IPS-18a (cell line): ENCODE measurements at regions not wholly inside any gene's neighbourhood (a gene's known extent, or its start where the extent isn't known, plus 50 kb on each side); places are given as distances from the start of the nearest gene placed in this dataset.

Source experiments
- H3K27ac ChIP-seq: one replicate; pipeline ENCODE4 v1.5.1; 2013; ENCODE audit warnings: low read length
- H3K27me3 ChIP-seq: one replicate; pipeline ENCODE4 v1.6.1; 2013; ENCODE audit warnings: mild to moderate bottlenecking, low read length; ENCODE audit not compliant: control insufficient read depth, insufficient read depth
- H3K36me3 ChIP-seq: one replicate; pipeline ENCODE4 v1.6.1; 2013; ENCODE audit warnings: low read depth, low read length; ENCODE audit not compliant: control insufficient read depth
- H3K4me1 ChIP-seq: one replicate; pipeline ENCODE4 v1.6.1; 2013; ENCODE audit warnings: low read depth, low read length; ENCODE audit not compliant: control insufficient read depth
- H3K4me3 ChIP-seq: one replicate; pipeline ENCODE4 v1.5.1; 2013; ENCODE audit warnings: low read length
- H3K9ac ChIP-seq: one replicate; pipeline ENCODE4 v1.6.1; 2013; ENCODE audit warnings: mild to moderate bottlenecking, low read length, moderate library complexity
- H3K9me3 ChIP-seq: one replicate; pipeline ENCODE4 v1.6.1; 2013; ENCODE audit warnings: low read depth, low read length; ENCODE audit not compliant: control insufficient read depth

GRCh38 chr2:188118431-188118830 lies 173.2 kb upstream of the GULP1 start:
- Histone ChIP-seq H3K4me3 (no peak overlapping the region), H3K27ac (no peak overlapping the region), H3K36me3 (no peaks in the 10 kb centered on the region), H3K27me3 (no peaks in the 10 kb centered on the region), H3K9ac (no peak overlapping the region), H3K9me3 (no peaks in the 10 kb centered on the region), H3K4me1 (no peaks in the 10 kb centered on the region)

DNA sequence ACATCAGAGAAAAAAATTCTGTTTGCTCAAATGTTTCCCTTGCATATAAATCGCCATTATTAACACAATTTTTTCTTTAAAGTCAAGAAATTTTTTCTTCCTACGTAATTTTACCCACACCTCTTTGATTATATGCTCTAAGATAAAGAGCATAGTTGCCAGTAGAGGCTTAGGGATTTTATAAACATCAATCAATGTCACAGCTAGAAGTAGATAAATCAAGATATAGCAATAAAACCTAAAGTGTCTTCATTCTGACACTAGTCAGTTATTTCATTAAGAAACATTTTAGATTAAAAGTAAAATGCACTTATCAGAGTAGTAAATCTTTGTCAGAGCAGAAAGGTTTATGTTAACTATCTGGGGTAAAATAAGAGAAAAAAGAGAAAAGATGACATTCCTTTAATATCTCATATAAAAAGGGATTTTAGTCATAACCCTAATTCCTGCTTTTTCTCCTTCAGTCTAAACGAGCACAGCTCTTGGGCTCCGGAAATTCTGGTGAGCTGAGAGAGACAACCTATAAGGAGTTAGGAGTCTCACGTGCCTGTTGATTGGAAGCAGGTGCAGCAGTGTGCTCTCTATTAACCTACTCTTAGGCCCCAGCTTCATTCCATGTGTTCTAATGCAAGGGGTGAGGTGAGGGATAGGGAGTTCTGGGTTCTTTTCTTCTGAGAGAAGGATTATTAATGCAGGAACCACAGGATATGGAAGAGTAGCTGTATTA lies 172.4 kb upstream of the GULP1 start:
- no peaks in the 10 kb centered on the region for H3K36me3 ChIP-seq
- H3K9me3 ChIP-seq, result no peaks in the 10 kb centered on the region
- no peak overlapping the region for H3K9ac ChIP-seq
- no peaks in the 10 kb centered on the region for H3K27me3 ChIP-seq
- H3K4me1 ChIP-seq, result no peaks in the 10 kb centered on the region
- no peak overlapping the region for H3K4me3 ChIP-seq
- no peak overlapping the region for H3K27ac ChIP-seq

GRCh38 chr2:188122985-188123384 lies 168.7 kb upstream of the GULP1 start:
- Histone ChIP-seq H3K9ac (no peak overlapping the region), H3K9me3 (no peaks in the 10 kb centered on the region), H3K27ac (no peak overlapping the region), H3K36me3 (no peaks in the 10 kb centered on the region), H3K4me1 (no peaks in the 10 kb centered on the region), H3K27me3 (no peaks in the 10 kb centered on the region), H3K4me3 (peak overlapping the region; percentile 13)

GRCh38 chr2:188129677-188130076 lies 162.0 kb upstream of the GULP1 start:
- no peak overlapping the region for H3K27ac ChIP-seq
- H3K27me3 ChIP-seq, result no peaks in the 10 kb centered on the region
- H3K36me3 ChIP-seq, result no peaks in the 10 kb centered on the region
- H3K9ac ChIP-seq, result no peak overlapping the region
- no peaks in the 10 kb centered on the region for H3K4me1 ChIP-seq
- H3K4me3 ChIP-seq, result no peak overlapping the region
- no peaks in the 10 kb centered on the region for H3K9me3 ChIP-seq

DNA sequence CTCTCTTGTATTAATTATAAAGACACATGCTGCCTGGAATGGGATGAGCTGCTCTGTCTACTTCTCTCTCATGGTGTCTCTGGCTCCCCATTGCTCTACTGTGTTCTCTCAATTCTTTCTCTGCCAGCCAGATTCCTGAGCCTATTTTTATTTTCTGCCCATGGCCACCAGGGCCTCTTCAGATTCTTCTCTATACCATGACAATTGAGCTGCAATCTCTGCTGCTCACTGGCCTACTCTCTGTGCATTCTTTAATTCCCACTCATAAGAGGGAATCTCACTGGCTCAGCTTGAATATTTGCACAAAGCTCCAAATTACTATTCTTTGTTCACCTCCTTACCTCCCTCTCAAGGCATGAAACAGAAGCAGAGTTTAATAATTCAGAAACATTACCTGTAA lies 161.4 kb upstream of the GULP1 start:
- Histone ChIP-seq H3K9me3 (no peaks in the 10 kb centered on the region), H3K27me3 (no peaks in the 10 kb centered on the region), H3K36me3 (no peaks in the 10 kb centered on the region), H3K4me3 (no peak overlapping the region), H3K27ac (no peak overlapping the region), H3K9ac (no peak overlapping the region), H3K4me1 (no peaks in the 10 kb centered on the region)

DNA sequence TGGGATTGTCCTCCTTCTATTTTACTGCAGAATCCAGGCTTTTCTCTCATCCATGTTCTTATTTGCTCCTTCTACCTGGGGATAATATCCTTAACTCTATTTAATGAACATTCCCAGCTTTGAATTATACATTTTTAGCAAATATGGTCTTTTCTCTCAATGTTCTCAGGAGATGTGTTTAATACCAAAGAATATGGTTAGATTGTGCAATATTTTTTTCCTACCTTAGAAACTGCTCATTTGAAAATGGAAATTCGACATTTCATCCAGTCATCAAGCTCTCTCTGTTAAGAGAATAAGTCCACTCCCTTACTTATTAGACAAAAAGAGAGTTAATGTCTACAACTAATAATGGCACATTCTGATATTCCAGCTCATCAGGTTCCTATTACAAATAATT lies 160.4 kb upstream of the GULP1 start:
- Histone ChIP-seq H3K27ac (no peak overlapping the region), H3K9ac (no peak overlapping the region), H3K27me3 (no peaks in the 10 kb centered on the region), H3K4me3 (no peak overlapping the region), H3K4me1 (no peaks in the 10 kb centered on the region), H3K36me3 (no peaks in the 10 kb centered on the region), H3K9me3 (no peaks in the 10 kb centered on the region)

DNA sequence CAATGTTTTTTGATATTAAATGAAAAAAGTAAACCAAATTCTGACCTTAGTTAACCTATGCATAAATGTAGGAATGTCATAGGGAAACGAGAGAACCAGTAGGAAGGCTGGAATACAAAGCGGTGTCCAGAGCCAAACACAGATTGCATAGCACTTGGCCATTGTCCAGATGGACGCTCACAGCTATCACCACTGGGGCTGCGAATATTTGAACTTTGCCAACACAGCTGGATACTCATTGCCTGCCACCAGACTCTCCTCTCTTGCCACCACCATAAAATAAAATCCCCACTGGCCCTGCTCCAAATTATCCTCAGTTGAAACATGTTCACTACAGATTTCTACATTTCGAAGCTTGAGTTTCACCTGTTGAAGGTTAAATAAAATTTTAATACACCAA lies 159.3 kb upstream of the GULP1 start:
- Histone ChIP-seq H3K4me1 (no peaks in the 10 kb centered on the region), H3K9ac (no peak overlapping the region), H3K27me3 (no peaks in the 10 kb centered on the region), H3K27ac (no peak overlapping the region), H3K36me3 (no peaks in the 10 kb centered on the region), H3K9me3 (no peaks in the 10 kb centered on the region), H3K4me3 (no peak overlapping the region)

DNA sequence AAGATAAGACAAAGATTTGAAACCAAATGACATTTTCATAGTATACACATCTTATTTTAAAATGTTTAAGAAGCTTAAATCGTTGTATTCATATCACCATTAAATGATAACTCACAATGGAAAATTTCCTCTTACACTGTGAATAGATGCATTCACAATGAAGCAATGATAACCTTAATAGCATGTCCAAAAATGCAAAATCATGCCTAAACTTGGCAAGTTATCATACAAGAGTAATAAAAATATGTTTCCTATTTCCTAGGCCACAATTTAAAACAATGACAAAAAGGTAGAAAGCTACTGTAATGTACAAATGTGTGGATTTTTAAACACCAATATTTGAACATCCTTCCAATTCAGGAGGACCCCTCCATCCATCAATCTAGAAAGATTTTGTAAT lies 157.4 kb upstream of the GULP1 start:
- Histone ChIP-seq H3K4me1 (no peaks in the 10 kb centered on the region), H3K4me3 (no peak overlapping the region), H3K36me3 (no peaks in the 10 kb centered on the region), H3K27ac (no peak overlapping the region), H3K9me3 (no peaks in the 10 kb centered on the region), H3K27me3 (no peaks in the 10 kb centered on the region), H3K9ac (no peak overlapping the region)

DNA sequence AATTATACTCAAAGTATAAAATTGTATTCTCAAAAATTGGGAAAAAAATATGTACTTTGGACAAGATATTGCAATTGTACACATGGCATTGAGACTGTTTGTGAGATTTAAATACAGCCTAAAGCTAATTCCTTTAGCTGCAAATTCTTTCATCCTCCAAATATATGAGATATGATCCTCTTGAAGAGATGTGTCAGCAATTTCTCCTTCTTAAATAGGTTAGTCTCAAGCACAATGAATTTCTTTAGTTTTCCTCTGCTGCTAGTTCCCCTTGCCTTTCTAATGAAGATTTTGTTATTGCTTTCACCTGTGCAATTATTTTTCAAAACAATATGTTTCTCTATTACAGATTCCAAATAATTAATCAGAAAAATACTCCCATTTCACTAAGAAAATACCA lies 153.4 kb upstream of the GULP1 start:
- H3K9me3 ChIP-seq, result no peaks in the 10 kb centered on the region
- no peaks in the 10 kb centered on the region for H3K27me3 ChIP-seq
- no peaks in the 10 kb centered on the region for H3K36me3 ChIP-seq
- H3K27ac ChIP-seq, result no peak overlapping the region
- no peaks in the 10 kb centered on the region for H3K4me1 ChIP-seq
- H3K9ac ChIP-seq, result no peak overlapping the region
- no peak overlapping the region for H3K4me3 ChIP-seq

DNA sequence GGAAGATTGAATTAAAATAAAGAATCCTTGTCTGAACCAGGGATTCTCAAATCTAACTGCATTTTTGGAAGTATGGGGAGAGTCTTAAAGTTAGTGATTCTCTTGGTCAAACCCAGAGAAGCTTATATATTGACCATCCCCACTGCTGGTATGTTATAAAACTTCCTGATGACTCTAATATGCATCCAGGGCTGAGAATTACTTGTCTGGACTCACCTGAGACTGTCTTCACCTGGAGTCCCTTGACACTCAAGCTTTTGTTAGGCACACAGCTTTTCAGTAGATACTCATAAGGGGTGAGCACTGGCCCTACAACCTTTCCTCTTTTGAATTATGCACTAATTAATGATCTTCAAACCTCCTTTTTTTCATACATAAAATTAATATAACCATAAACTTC lies 149.6 kb upstream of the GULP1 start:
- H3K27me3 ChIP-seq, result no peaks in the 10 kb centered on the region

GRCh38 chr2:188142636-188143295 lies 148.9 kb upstream of the GULP1 start:
- Histone ChIP-seq H3K27me3 (no peaks in the 10 kb centered on the region), H3K9ac (no peak overlapping the region), H3K36me3 (no peaks in the 10 kb centered on the region), H3K4me3 (no peak overlapping the region), H3K9me3 (no peaks in the 10 kb centered on the region), H3K27ac (no peak overlapping the region), H3K4me1 (peaks cover 3% of the 10 kb centered on the region)

More for the DNA sequence above, 149.6 kb upstream of the GULP1 start:
- no peak overlapping the region for H3K9ac ChIP-seq
- H3K9me3 ChIP-seq, result no peaks in the 10 kb centered on the region
- no peaks in the 10 kb centered on the region for H3K36me3 ChIP-seq
- H3K4me3 ChIP-seq, result no peak overlapping the region
- peaks cover 3% of the 10 kb centered on the region for H3K4me1 ChIP-seq
- H3K27ac ChIP-seq, result no peak overlapping the region

GRCh38 chr2:188145885-188146284 lies 145.8 kb upstream of the GULP1 start:
- H3K9ac ChIP-seq, result no peak overlapping the region
- peaks cover 6% of the 10 kb centered on the region for H3K4me1 ChIP-seq
- no peaks in the 10 kb centered on the region for H3K9me3 ChIP-seq
- H3K27ac ChIP-seq, result no peak overlapping the region
- H3K36me3 ChIP-seq, result no peaks in the 10 kb centered on the region
- no peak overlapping the region for H3K4me3 ChIP-seq
- no peaks in the 10 kb centered on the region for H3K27me3 ChIP-seq
